ENCODE measurements at regions not wholly inside any gene's neighbourhood (a gene's known extent, or its start where the extent isn't known, plus 50 kb on each side); places are given as distances from the start of the nearest gene placed in this dataset.
A peak's percentile ranks its signal among the peaks of the same experiment; 100 is the strongest.

DNA sequence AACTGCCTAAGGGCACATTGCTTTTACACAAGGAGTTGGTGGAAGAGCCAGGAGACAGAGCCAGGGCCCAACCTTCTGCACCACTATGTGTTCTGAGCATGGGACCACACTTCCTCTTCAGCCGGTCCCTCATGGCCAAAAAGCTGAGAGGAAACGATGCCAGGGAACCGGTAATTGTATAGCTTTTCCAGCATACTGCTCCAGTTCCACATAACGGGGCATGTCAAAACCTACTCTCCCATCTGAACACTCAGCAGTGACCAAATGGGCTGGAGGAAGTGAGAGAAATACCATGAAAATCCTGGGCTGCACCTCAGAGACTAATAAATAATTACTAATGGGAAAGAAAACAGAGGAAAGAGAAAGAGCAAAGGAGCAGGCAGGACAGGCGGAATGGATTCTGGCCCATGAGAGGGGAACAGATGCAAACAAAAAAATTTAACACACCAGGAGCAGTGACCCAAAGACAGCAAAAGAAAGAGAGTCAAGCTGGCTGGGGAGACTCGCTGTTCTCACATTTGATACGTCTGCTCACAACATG lies 52.0 kb upstream of the BMP2 start:
- H3K9ac ChIP-seq (ENCODE audit: low read length): no peak overlapping the region
- peaks cover 6% of the 10 kb centered on the region for H3K27me3 ChIP-seq (replicated peaks; ENCODE audit: control insufficient read depth, insufficient read depth, low read length)

DNA sequence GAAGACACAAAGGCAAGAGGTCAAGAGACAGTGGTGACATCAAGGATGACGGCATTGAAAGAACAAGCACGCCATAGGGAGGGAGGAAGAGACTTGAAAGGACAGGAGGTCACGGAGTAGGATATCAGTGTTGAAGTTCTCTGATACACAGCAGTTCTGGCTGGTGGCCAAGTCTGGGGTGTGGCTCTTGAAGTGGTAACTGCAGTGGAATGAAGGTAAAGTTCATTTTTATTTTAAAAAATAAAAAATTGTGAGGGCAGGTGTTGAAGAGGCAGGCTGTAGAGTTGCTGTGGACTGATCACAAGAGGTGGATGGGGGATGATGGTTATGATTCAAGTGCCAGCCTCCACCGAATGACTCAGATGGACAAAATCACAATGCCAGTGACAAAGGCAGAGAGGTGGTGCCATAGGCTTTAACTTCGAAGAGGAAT lies 53.2 kb upstream of the BMP2 start:
- peaks cover 3% of the 10 kb centered on the region for H3K9me3 ChIP-seq (ENCODE audit: control insufficient read depth, low read length)
- H3K9ac ChIP-seq (ENCODE audit: low read length): no peak overlapping the region
- H3K27me3 ChIP-seq (replicated peaks; ENCODE audit: control insufficient read depth, insufficient read depth, low read length): peaks cover 6% of the 10 kb centered on the region
- DNase-seq (ENCODE audit: low read depth): no peak
- H3K36me3 ChIP-seq (ENCODE audit: control insufficient read depth, insufficient read depth, low read length, severe bottlenecking): no peaks in the 10 kb centered on the region
- H3K4me1 ChIP-seq (ENCODE audit: control insufficient read depth, insufficient read depth, low read length): no peaks in the 10 kb centered on the region
- no peak overlapping the region for H3K4me3 ChIP-seq (ENCODE audit: low read length)

More for the DNA sequence above, 52.0 kb upstream of the BMP2 start:
- Histone ChIP-seq H3K4me3 (ENCODE audit: low read length) (no peak overlapping the region), H3K4me1 (ENCODE audit: control insufficient read depth, insufficient read depth, low read length) (no peaks in the 10 kb centered on the region), H3K36me3 (ENCODE audit: control insufficient read depth, insufficient read depth, low read length, severe bottlenecking) (no peaks in the 10 kb centered on the region), H3K9me3 (ENCODE audit: control insufficient read depth, low read length) (peaks cover 4% of the 10 kb centered on the region)
- DNase-seq (ENCODE audit: low read depth): no peak

DNA sequence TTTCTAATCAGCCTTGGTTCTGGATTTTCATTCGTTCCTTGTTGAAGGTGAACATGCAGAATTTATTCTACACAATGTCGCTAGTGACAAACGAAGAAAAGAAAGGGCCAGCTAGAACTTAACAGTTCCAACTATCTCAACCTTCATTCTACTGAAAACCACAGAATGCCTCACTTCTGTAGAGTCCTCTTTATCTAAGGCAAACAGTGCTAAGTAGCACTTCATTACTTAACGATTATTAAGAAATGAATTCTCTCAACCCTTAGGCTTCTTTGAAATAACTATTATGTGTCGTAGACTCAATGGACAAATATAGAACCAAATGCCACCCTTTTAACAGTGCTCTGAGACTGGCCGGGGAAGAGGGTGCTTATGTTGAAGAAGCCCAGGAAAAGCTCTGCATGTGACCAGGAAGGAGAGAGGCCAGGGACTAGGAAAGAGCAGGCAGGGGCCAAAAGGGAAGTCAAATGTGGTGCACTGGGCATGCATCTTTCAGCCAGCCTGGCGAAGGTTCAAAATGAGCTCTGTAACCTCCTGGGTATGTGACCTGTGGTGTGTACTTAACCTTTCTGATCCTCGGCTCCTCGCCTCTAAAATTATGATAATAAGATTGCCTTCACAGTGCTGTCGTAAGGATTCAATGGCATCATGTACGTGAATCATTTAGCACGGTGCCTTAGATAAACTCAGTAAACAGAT lies 55.4 kb upstream of the BMP2 start:
- DNase-seq (ENCODE audit: low read depth): no peak
- H3K27me3 ChIP-seq (replicated peaks; ENCODE audit: control insufficient read depth, insufficient read depth, low read length): peaks cover 6% of the 10 kb centered on the region
- H3K9me3 ChIP-seq (ENCODE audit: control insufficient read depth, low read length): no peaks in the 10 kb centered on the region
- no peak overlapping the region for H3K4me3 ChIP-seq (ENCODE audit: low read length)
- H3K4me1 ChIP-seq (ENCODE audit: control insufficient read depth, insufficient read depth, low read length): peaks cover 12% of the 10 kb centered on the region
- H3K36me3 ChIP-seq (ENCODE audit: control insufficient read depth, insufficient read depth, low read length, severe bottlenecking): no peaks in the 10 kb centered on the region
- H3K9ac ChIP-seq (ENCODE audit: low read length): no peak overlapping the region

DNA sequence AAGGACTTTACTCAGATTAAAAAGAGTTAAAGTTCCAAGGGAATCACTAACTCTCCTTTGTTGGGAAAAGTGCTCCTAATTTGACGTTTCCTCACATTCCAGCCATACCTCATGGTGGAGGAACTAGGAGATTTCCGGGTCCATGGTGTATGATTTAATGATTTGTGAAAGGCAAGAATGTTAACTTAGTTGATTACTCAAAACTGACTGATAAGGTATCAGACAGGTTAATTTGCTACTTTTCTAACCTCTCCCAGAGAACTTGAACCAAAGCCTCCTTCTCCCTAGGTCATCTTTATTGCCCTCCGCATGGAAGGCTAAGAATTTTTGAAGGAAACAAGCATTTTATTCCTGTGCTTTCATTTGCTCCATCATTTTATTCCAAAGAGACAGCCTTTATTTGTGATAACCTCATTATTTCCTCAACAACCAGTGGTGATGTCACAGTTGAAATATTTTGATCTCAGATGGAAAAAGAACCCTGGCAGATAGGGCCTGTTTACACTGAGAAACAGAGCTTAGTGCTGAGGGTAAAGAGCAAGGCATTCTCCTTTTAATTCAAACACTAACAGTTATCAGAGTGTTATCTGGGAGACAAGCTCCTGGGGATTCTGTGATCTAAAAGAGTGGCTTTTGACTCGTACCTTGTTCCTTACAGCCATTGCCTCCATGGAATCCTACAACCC lies 57.4 kb upstream of the BMP2 start:
- H3K9me3 ChIP-seq (ENCODE audit: control insufficient read depth, low read length): no peaks in the 10 kb centered on the region

DNA sequence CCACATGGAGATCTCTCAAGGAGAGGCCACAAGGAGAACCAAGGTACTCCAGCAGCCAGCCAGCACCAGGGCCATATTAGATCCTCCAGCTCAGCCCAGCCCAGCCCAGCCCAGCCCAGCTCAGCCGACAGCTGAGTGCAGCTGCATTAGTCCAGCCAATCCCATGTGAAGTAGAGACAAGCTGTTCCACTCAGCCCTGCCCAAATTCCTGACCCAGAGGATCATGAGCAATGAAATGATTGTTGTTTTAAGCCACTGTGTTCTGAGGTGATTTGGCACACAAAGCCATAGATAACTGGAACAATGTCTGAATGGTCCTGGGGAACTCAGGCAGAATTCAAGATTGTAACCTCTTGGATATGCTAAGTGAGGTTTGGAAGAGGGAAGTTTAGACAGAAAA lies 59.5 kb upstream of the BMP2 start:
- Histone ChIP-seq H3K27me3 (replicated peaks; ENCODE audit: control insufficient read depth, insufficient read depth, low read length) (peaks cover 6% of the 10 kb centered on the region), H3K36me3 (ENCODE audit: control insufficient read depth, insufficient read depth, low read length, severe bottlenecking) (no peaks in the 10 kb centered on the region), H3K4me3 (ENCODE audit: low read length) (no peak overlapping the region), H3K4me1 (ENCODE audit: control insufficient read depth, insufficient read depth, low read length) (peaks cover 33% of the 10 kb centered on the region), H3K9me3 (ENCODE audit: control insufficient read depth, low read length) (no peaks in the 10 kb centered on the region), H3K9ac (ENCODE audit: low read length) (no peak overlapping the region)
- DNase-seq (ENCODE audit: low read depth): peak; percentile 24

More for the DNA sequence above, 57.4 kb upstream of the BMP2 start:
- peaks cover 16% of the 10 kb centered on the region for H3K4me1 ChIP-seq (ENCODE audit: control insufficient read depth, insufficient read depth, low read length)
- H3K9ac ChIP-seq (ENCODE audit: low read length): no peak overlapping the region
- H3K27me3 ChIP-seq (replicated peaks; ENCODE audit: control insufficient read depth, insufficient read depth, low read length): peaks cover 6% of the 10 kb centered on the region
- no peak for DNase-seq (ENCODE audit: low read depth)
- no peak overlapping the region for H3K4me3 ChIP-seq (ENCODE audit: low read length)
- H3K36me3 ChIP-seq (ENCODE audit: control insufficient read depth, insufficient read depth, low read length, severe bottlenecking): no peaks in the 10 kb centered on the region

DNA sequence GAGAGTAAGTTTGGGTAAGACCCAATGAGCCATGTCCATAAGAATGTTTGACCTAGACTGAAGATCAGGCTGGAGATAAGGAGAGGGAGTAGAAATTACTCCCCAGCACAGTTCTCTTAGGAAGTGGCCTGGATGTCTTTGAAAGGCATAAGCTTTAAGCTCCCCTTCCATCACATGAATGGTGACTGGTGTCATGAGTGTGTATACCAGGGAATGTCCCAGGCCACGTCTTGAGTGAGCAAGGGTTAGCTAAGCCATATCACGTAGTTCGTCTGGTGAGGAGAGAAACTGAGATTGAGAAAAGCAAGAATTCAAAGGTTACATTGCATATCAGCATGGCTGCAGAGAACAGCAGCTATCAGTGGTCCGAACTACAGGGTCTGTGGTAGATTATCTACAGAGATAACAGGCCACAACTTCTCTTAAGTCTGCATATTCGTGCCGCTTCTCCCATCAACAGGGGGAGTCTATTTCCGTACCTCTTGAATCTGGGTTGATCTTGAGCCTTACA lies 60.1 kb upstream of the BMP2 start:
- H3K27me3 ChIP-seq (replicated peaks; ENCODE audit: control insufficient read depth, insufficient read depth, low read length): peaks cover 5% of the 10 kb centered on the region
- DNase-seq (ENCODE audit: low read depth): no peak
- no peaks in the 10 kb centered on the region for H3K9me3 ChIP-seq (ENCODE audit: control insufficient read depth, low read length)
- no peak overlapping the region for H3K9ac ChIP-seq (ENCODE audit: low read length)
- H3K36me3 ChIP-seq (ENCODE audit: control insufficient read depth, insufficient read depth, low read length, severe bottlenecking): no peaks in the 10 kb centered on the region
- H3K4me1 ChIP-seq (ENCODE audit: control insufficient read depth, insufficient read depth, low read length): peaks cover 33% of the 10 kb centered on the region
- no peak overlapping the region for H3K4me3 ChIP-seq (ENCODE audit: low read length)

DNA sequence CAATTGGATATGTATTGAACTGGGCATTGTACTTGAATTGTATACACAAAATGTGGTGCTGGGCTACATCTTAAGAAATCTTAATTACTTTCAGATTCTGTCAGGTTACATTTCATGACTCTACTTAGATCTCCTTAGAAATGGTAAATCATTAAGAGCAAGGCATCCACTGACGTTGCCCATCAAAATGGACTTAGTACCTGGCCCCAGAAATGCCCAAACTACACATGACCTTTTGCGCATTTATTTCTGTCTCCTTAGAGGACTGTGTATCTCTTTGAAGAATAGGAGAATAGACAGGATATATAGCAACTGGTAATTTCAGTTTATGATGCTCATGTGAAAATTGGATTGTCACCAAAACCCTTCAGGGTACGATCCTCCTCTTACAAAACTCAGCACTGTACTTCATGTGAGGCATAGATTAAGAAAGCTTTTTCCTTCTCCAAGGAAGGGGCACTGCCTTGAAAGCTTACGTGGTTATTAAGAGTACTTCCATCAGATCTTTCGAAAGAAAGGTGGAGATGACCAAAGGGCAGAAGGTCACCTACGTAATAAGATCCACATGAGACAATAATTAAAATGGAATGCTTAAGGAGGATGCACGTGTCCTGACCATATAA lies 61.4 kb upstream of the BMP2 start:
- no peaks in the 10 kb centered on the region for H3K36me3 ChIP-seq (ENCODE audit: control insufficient read depth, insufficient read depth, low read length, severe bottlenecking)
- no peak overlapping the region for H3K9ac ChIP-seq (ENCODE audit: low read length)
- H3K4me1 ChIP-seq (ENCODE audit: control insufficient read depth, insufficient read depth, low read length): peaks cover 33% of the 10 kb centered on the region
- H3K4me3 ChIP-seq (ENCODE audit: low read length): no peak overlapping the region
- no peaks in the 10 kb centered on the region for H3K27me3 ChIP-seq (replicated peaks; ENCODE audit: control insufficient read depth, insufficient read depth, low read length)
- no peaks in the 10 kb centered on the region for H3K9me3 ChIP-seq (ENCODE audit: control insufficient read depth, low read length)
- DNase-seq (ENCODE audit: low read depth): no peak

DNA sequence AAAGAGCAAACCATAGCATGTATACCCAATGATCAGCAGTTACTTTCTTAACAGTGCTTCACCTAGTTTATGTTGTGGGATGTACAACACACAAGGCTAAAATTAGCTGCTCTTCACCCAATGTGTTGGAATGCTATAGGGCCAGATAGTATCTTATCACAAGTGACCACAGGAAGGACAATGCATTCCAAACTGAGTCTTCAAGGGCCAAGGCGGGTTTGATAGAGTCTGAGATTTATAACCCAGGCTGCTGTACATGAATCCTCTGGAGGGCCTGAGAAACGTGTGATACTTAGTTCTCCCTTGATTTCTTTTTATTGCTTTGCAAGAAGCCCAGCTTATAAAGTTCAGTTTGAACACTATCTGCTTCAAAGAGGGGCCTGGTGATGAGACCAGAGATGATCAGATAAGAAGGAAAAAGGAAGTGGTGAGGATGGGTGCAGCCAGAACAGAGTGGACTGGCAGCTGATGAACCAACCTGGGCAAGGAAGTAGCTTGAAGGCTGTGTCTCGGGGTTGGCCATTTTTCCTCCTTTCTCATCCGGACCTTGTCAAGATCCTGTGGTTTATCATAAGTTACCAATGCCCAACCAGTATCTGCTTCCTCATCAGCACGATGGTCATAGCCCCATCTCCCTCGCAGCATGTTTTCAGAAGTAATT lies 62.2 kb upstream of the BMP2 start:
- H3K4me1 ChIP-seq (ENCODE audit: control insufficient read depth, insufficient read depth, low read length): peaks cover 33% of the 10 kb centered on the region
- no peak overlapping the region for H3K4me3 ChIP-seq (ENCODE audit: low read length)
- H3K27me3 ChIP-seq (replicated peaks; ENCODE audit: control insufficient read depth, insufficient read depth, low read length): no peaks in the 10 kb centered on the region
- H3K36me3 ChIP-seq (ENCODE audit: control insufficient read depth, insufficient read depth, low read length, severe bottlenecking): no peaks in the 10 kb centered on the region
- H3K9ac ChIP-seq (ENCODE audit: low read length): no peak overlapping the region
- H3K9me3 ChIP-seq (ENCODE audit: control insufficient read depth, low read length): no peaks in the 10 kb centered on the region
- no peak for DNase-seq (ENCODE audit: low read depth)

DNA sequence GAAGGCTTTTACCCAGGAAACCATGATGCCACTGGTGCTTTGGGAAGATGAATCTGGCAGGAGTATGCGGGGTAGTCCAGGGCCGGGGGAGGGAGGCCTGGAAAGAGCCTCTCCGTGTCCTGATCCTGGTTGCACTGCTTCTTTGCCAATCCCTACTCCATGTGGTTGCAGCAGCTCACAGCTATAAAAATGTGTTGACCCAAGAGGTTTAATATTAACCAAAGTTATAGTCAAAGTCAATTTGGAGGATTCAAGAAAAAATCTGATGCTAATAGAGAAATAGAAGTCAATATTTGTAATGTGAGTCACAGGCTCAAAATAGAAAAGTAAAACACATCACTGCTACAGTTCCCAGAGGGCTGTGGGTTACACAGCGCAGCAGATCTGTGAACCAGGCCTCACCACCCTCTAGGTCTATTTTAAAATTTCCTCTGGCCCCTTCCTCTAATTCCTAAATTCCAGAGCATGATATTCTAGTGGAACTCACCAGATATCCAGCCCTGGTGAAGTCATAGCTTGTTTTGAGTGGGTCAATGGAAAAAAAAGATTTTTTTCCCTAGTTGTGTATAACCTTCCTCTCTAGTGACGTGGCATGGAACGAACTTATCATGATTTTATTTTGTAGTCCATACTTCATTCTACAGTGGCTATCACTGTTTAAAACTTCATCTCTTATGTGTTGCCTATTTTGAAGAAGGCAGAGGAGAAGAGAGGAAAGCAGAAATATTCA lies 63.2 kb upstream of the BMP2 start:
- Histone ChIP-seq H3K36me3 (ENCODE audit: control insufficient read depth, insufficient read depth, low read length, severe bottlenecking) (no peaks in the 10 kb centered on the region), H3K9me3 (ENCODE audit: control insufficient read depth, low read length) (no peaks in the 10 kb centered on the region), H3K4me3 (ENCODE audit: low read length) (no peak overlapping the region), H3K27me3 (replicated peaks; ENCODE audit: control insufficient read depth, insufficient read depth, low read length) (no peaks in the 10 kb centered on the region), H3K4me1 (ENCODE audit: control insufficient read depth, insufficient read depth, low read length) (peaks cover 33% of the 10 kb centered on the region), H3K9ac (ENCODE audit: low read length) (peak overlapping the region; percentile 40)
- peak; percentile 15 for DNase-seq (ENCODE audit: low read depth)

DNA sequence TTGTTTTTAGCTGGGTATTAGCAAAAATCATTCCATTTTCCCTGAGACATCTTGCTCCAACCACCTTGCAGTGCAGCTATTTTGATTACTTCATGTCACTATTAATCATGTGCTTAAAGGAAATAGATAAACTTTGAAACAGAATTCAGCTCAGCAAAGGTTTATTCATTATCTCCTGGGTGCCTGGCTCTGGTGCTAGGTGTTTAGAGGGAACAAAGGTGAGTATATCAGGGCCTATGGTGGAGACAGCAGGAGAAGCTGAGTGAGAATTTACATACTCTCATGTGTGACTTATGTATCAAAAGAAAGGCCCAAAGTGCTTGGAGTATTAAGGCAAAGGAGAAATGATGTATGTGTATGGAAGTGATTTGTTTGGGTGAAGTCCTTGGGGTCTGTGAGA lies 63.8 kb upstream of the BMP2 start:
- H3K4me1 ChIP-seq (ENCODE audit: control insufficient read depth, insufficient read depth, low read length): peaks cover 33% of the 10 kb centered on the region
- H3K4me3 ChIP-seq (ENCODE audit: low read length): no peak overlapping the region
- H3K27me3 ChIP-seq (replicated peaks; ENCODE audit: control insufficient read depth, insufficient read depth, low read length): no peaks in the 10 kb centered on the region
- H3K9me3 ChIP-seq (ENCODE audit: control insufficient read depth, low read length): no peaks in the 10 kb centered on the region
- no peak for DNase-seq (ENCODE audit: low read depth)
- peak overlapping the region; percentile 40 for H3K9ac ChIP-seq (ENCODE audit: low read length)
- no peaks in the 10 kb centered on the region for H3K36me3 ChIP-seq (ENCODE audit: control insufficient read depth, insufficient read depth, low read length, severe bottlenecking)
